Stimulated activated CD4-positive, alpha-beta T cell treated with anti-CD3 and anti-CD28 coated beads, Interleukin-1b, Interleukin-23, amount 100 ng/mL, for 48 hours (primary cell): ENCODE measurements at regions not wholly inside any gene's neighbourhood (a gene's known extent, or its start where the extent isn't known, plus 50 kb on each side); places are given as distances from the start of the nearest gene placed in this dataset.

Experiments used
- DNase-seq: peaks from one replicate; pipeline ENCODE4 v3.0.0-alpha.2; 2020

DNA sequence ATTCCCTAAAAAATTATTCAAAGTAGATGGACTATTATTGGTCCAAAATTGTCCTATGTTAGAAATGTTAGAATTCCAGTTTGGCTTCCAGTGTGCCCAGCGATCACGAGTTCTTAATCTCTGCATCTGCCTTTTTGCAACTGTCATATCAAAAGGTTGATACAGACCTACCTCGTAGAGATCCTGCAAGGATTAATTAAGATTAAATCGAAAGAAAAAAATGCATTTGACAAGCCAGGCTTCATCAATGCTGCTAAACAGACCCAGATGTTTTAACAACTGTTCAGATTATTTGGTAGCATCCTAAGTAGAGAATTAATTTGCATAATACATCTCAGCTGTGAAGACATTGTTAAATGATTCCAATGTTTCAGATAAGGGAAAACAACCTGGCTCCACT, 336.5 kb downstream of the CRPPA start:
- DNase-seq: no peak

DNA sequence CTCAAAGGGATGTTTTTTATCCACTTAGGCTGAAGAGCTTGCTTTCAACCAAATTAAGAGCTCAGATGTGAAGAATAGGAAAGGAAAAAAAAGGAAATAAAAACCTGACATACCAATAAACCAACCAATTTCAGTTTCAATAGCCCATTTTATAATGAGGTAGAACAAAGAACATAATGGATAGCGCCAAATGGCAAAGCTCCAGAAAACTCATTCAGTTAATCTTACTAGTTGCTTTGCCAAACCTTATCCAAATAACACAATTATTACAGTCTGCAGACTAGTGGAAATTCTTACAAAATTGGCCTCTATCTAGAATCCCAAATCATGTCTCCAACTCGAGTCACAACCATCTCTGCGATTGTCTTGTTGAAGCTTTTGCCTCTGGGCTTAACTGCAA, 337.0 kb downstream of the CRPPA start:
- DNase-seq: no peak

DNA sequence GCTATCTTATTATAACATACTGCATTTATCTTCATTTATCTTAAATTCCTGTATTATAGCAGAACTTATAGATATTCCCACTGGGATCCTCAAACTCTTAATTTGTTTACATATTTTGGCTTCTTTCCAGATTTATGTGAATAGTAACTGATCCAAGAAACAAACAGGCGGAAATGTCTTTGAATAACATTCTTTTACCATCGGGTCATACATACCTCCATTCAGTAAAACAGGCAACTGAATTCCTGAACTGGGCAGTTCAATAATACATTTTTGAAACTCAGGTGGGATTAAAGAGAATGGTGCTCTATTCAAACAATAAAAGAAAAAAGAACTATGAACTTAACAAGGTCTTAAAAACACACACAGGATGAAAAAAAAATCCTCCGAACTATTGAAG, 337.4 kb downstream of the CRPPA start:
- no peak for DNase-seq

DNA sequence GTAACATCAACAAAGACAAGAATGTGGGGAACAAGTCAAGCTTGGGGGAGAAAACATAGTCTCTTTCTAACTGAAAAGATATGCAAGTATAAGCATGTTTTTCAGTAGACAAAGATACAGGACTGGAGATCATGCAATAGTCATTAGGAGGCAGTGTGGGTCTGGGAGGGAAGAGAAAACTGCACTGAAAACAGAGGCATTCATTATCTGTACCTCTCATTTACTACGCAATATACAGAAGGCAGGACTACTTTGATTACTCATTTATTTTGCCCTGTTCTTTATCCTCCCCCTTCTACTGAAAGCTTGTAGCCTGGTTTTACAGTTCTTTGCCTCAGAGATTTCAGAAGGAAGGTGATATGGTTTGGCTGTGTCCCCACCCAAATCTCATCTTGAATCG, 341.2 kb downstream of the CRPPA start:
- no peak for DNase-seq

DNA sequence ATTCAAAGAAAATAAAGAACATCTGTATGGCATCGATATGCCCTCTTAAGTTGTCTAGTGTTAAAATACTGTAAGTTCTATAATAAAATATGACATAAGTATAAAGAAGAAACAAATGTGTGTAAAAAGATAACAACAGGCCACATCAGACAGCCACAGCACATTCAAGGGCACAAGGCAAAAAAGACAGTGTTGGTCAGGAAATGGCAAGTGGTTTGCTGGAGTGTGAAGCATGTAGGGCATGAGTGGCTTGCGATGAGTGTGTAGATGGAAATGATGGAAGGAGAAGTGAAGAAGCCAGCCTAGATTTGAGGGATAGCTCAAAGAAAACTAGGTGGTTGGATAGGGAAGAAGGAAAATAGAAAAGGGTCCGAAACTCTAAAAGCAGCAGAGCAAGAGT, 341.6 kb downstream of the CRPPA start:
- DNase-seq: no peak

DNA sequence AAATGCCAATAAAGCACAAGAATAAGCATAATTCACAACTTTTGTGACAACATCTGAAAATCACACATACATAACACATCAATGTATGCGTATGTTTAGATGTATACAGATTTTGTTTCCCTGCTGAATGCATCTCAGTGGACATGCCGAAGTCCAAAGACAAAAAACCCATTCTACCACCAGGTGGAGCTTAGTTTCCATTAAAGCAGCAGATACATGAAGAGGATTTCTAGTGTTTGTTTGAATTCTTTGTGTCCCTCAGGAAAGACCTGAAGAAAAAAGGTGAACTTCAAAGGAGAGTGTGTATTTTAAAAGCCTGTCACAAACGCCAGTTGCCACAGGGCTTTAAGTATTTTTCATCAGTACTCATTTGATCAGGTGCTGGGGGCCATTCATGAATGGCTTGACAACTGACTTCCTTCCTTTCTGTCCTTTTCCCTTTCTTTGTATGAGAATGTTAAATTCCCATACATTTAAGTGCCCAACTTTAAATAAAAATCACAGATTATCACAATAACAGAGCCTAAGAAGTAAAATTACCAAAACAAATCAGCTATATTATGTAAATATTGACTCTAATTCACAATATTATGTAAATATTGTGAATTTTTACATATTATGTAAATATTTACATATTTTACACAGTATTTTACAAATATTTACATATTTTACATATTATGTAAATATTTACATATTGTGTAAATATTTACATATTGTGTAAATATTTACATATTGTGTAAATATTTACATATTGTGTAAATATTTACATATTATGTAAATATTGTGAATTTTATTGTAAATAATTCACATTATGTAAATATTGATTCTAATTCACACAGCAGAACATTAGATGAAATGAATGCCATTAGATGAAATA, 343.0 kb downstream of the CRPPA start:
- no peak for DNase-seq

DNA sequence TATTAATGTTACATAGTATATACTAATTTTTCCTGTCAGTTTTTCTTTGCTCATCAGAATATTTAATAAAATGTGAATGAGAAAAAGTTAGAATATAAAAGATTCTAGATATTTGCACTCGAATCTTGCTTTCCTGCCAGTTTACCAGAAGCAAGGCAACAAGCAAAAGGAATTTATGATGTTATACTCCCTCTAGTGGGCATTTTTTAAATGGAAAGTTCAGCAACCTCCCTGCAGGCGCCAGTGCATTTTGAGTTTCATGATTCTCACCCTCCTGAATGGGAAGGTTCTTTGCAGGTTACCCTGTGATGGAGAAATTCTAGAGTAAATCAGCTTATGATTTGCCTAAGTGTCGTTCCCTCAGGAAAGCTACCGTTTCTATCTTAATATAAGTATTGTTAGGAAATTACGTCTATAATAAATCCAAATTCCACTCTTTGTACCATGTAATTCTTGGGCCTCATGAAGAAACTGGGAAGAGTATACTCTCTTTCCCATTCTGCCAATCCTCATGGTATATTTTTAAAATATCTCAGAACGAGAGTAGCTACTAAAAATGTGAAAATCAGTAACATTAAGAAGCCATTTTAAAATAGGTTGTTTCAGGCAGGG, 350.0 kb downstream of the CRPPA start:
- no peak for DNase-seq

DNA sequence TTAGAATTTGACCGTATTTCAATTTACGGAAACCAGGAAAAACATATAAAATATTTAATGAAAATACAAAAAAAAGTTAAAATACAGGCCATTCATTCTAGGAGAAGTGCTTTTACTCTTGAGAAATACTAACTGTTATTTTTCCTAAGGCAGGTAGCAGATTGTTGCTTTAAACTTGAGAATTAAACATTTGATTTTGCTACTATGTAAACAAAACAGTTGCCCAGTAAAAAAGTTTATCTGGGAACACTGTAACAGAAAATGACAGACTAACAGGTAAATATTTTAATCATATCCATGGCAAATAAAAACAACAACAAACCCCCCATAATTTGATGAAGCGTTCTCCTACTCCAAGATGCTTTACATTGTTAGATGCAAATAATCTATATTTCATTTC, 350.5 kb downstream of the CRPPA start:
- no peak for DNase-seq

DNA sequence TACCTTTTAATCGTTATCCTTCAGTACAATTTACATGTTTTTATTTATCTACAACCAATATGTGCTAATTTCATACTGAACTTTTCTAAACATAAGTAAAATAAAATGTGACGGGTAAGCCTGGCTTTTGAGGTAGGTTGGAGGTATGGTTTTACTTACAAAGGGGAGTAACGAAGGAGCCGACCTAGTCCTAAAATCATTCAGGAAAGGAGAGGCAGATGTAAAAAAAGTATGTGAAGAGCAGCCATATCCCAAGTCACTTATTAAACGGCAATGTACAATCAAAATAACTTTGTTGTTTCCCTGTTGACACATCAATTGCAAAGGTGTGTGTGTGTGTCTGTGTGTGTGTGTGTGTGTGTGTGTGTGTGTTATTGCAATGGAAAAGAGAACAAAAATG, 351.3 kb downstream of the CRPPA start:
- no peak for DNase-seq

DNA sequence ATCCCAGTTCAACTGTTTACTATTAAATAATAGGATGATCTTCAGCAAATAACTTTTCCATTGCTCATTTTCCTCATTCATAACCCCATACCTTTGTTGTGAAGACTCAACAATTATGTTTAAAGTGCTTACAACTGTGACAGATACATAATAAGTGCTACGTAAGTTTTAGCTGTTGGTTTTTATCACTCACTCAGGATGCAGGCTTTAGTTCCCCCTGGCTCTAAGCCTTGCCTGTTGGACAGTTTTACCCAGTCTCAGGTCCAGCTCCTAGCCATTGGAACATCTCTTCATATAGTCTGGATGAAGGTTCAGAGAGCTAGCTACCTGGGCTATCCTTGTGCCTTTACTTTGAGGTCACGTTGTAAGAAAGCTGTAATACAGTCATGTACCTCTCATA, 353.2 kb downstream of the CRPPA start:
- no peak for DNase-seq

DNA sequence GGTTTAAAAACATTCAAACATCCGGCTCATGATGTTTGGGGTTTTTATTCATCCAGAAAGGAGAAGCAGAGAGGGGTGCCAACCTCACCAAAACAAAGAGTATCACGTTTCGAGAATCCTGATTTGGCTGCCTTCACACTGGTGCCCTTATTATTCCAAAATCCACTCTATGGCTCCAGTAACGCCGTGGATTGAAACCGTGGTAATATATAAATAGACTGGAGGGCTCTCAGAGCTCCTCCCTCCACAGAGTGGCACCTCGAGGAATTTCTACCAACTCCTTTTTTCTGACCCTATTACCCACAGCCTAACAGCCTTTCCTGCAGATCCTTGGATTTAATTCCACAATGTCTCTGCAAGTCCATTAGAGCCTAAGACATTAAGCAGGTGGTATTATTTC, 353.6 kb downstream of the CRPPA start:
- no peak for DNase-seq

DNA sequence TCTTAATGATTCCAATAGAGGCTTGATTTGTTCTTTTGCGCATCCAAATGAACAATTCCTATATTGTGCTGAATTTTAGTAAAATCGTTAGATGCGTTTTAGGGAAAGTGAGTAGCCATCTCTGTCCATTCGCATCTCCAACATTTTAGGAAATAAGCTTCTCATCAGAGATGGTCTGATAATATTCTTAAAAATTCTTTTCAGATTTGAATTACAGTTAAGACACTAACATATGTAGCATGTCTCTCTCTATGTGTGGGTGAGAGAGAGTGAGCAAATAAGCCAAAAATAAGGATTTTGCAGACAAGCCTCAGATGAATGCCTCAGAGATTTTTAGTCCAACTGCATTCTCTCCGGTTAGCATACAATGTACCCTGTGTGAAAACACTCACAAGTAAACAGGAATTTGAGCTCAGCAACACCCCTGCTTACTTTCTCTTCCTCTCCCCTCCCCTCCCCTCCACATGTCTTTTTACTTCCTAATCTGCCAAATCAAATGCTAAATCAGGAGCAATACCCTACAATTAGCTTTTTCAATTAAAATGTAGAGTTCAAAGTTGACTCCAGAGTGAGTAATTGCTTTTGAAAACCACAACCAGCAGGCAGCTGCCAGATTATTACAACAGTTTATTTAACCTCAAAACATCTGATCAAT, 354.4 kb downstream of the CRPPA start:
- no peak for DNase-seq

DNA sequence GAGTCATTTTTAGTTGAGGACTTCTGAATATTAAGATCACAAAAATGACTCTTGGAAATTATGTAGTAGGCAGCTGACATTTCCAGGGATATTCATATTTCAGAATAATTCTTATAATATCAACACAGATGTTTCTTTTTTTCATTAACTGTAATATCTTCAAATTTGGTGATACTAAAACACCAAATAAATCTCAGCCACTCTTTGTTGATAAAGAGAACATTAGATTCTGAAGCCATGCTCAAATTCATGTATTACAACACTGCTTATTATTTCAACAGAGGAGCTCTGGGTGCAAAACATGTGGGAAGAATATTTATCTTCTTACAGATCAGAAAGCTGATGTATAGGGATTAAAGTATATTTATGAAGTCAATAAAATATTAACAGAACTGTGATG, 355.4 kb downstream of the CRPPA start:
- DNase-seq: no peak

DNA sequence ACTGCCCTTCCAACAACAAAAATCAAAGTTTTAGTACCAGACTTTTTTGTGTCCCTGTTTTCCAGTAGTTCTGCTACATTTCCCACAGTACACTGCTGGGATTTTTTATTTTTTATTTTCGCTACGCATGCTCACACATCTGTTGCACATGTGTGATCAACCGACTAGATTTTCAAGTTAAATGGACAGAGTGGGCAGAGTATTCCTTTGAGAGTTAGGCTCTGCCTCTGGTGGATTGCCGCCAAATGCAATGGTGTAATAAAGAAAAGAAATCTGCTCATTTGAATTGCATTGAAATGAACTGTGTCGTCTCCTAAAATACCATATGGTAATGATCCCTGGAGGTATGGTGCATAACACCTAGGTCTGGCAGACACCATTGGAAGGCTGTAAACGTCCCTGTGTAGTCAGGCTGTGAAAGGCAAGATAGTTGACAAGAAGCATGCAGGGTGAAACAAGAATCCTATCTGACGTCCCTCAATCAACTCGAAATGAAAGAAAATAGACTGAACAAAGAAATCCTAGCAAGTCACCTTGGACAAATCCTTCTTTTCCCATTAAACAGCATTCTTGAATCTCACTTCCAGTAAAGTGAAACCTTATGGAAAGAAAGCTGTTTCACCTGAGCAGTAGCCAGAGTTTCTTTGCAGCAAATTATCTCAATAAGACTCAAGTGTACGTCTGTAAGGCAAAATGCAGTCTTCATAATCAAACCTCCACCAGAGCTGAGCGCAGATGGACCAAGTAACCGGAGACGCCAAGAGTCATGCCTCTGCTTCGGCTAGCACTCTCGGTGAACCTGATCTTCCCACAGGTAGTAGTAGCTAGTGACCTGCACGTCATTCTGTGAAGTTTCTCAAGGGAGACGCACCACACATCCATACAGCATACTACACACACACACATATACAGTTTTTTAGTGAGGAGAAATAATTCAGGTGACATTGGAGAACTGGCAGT, 357.3 kb downstream of the CRPPA start:
- no peak for DNase-seq

DNA sequence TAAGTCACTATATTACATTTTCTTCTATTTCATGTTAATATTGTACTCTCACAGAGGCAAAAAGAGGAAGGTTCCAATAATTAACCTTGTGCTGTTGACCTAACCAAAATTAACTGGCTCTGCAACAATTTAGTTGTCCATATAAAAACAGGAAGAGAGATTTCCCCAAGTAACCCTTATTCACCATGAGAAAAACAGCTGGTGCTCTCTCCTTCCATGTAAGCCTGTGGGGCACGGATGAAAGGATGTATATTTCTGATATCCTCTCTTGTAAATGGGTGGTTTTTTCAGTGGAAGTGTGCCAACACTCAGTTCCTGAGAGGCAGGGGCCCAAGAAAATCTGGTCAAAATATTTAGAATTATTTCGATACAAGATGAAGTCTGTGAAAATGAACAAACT, 358.1 kb downstream of the CRPPA start:
- DNase-seq: no peak

DNA sequence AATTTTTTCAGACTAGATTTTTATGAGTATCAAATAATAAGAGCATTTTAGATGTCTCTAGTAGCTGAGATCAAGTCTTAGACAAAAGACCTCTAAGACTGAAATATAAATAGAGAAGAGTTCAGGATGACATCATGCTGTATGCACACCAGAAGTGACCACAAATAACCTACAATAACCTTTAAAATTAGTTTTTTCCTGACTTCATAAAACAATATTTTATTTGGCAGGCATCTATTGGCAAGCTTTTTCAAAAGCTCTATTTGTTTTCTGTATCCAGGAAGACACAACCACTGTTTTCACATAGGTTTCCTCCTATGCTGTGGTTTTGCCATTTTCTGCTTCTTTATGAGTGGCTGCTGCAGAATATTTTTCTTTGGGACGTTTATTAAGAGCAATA, 359.1 kb downstream of the CRPPA start:
- DNase-seq: no peak

DNA sequence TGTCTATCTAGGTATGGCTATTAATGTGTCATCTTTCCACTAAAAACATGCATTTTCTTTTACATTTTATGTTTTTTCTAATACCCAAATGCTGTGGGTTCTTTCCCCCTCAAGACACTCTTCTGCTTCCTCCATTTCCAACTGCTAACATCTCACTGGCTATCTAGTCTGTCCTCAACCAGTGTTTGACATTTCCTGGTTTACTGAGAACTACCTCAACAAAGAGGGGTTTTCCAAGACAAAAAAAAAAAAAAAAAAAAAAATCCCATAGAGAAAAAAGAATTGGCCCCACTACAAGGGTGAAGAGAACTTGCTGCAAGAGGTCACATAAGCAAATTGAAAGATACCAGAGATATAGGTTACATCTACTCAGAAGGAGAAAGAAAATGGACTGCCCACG, 359.7 kb downstream of the CRPPA start:
- DNase-seq: no peak

DNA sequence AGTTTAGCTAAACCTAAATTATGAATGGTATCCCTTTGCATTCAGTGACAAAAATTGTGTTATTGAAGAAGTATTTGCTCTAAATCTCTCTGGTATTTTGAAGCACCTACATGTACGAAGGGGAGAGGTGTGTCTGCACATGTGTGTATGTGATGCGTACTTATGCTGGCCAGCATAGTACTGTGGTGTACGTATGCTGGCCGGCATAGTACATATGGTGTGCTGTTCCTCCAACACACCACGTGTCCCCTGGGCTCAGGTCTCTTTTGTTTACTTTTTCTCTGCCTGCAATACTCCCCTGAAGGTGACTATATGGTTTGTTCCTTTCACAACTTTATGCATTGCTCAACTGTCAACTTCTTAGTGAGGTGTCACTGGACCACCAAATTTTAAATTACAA, 360.3 kb downstream of the CRPPA start:
- DNase-seq: no peak

DNA sequence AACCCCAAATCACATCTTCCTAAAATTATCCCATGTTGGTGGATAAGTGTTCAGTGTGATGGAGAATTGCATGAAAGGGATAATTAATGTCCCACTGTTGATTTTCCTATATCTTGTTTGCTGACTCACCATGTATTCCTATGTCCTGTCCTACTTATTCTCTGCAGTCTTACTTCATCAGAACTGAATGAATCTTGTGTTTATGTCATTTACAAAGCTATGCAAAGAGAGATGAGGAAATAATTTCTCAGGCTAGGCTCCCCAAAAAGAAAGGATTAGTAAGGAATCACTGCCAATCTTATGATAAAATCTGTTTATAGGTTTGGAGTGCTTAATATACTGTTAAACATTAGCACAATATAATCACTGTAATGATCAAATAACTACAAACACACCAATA, 360.8 kb downstream of the CRPPA start:
- no peak for DNase-seq

DNA sequence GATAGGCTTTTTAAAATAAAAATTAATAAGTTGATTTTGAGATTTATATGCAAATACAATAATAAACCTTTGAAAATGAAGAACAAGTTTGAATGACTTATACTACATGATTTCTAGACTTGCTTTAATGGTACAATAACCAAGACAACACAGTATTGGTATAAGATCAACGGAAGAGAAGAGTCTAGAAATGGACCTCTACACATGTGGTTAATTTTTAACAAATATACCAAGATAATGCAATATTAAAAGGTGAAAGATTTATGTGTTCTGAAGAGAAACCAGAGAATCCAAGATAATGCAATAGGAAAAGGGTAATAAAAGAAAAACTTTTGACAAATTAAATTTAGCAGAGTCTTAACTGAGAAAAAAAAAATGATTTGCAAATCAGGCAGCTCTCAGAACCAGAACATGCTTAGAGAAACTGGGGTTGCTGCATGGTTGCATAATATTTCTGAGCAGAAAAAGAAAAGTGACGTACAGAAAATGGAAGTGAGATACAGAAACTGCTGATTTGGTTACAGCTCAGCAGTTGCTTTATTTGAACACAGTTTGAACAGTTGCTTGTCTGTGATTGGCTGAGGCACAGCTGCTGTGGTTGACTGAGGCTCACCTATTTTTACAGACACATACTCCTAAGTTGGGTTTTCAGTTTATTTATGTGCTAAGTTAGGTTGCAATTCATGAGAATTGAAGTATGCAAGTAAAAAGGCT, 365.9 kb downstream of the CRPPA start:
- no peak for DNase-seq

DNA sequence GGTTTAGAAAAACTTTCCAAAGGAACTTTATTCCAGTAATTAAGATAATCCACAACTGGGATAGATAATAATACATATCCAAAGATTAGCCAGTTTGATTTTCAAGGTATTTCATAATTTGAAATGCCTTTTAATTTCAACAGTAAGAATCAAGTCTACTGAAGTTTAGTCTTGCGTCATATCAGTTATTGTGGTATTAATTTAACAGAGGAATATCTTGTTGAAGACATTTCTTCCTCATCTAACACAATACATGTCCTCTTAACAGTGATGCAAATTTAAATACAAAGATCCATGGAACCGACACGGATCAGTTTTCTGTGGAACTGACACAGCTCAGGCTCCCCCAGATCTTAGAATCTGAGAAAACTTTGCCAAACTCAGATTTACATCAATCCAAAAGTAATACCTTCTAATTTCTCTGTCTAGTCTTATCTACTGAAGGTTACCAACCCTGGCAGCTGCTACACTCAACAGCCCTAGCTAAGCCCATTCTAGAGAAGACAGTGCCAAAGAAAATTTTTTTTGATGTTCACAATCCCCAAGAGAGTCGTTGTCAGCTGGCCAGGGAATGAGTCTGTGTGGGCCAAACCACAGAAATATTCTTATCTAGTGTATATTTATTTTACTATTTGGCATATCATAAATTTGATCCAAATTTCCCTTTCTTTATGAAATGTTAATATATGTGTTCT, 365.2 kb upstream of the MEOX2 start:
- no peak for DNase-seq

DNA sequence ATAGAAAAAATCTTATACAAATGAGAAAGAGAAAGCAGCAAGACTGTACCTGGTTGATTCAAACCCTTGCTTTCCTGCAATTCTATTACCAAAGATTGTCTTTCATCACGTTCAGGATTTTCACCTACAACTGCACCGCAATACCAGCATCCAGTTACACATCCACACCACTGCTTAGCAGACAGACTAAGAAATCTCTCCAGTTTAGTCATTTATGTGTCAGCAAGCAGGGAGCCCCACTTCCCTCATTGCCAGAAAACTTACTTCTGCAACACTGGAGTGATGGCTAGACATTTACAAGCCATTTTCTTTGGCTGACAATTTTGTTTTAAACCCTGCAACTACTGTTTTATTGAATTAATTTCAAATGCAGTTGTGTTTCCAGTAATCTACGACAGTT, 359.6 kb upstream of the MEOX2 start:
- DNase-seq: no peak
